CD14-positive monocyte (primary cell): ENCODE measurements at regions not wholly inside any gene's neighbourhood (a gene's known extent, or its start where the extent isn't known, plus 50 kb on each side); places are given as distances from the start of the nearest gene placed in this dataset.

ENCODE experiments used
- DNase-seq, 3 donors: peaks; one replicate each; pipeline ENCODE4 v3.0.0-alpha.2; 2011 to 2022
- H2AFZ ChIP-seq: 2 replicates; pipeline ENCODE4 v1.6.0; 2012; ENCODE audit warnings: mild to moderate bottlenecking, low read depth, low read length, inconsistent platforms; ENCODE audit not compliant: insufficient read depth, poor library complexity, severe bottlenecking
- H3K27ac ChIP-seq, 2 donors: 1 replicate in 1 of 2; 2 replicates in 1 of 2; pipeline ENCODE4 v1.5.1; 2012 to 2013; ENCODE audit warnings: low read length in 2 of 2, control low read depth in 1 of 2, inconsistent platforms in 1 of 2, low read depth in 1 of 2, mild to moderate bottlenecking in 1 of 2
- H3K27me3 ChIP-seq, 2 donors: one replicate each; pipeline versions ENCODE4 v1.6.0 to v1.6.1; 2011 to 2013; ENCODE audit warnings: low read length in 2 of 2; ENCODE audit not compliant: control insufficient read depth in 2 of 2, insufficient read depth in 2 of 2
- H3K36me3 ChIP-seq, 2 donors: replicated peaks in 1 of 2; 1 replicate in 1 of 2; 2 replicates in 1 of 2; pipeline versions ENCODE4 v1.5.1 to v1.6.1; 2012 to 2013; ENCODE audit warnings: low read length in 2 of 2, control low read depth in 1 of 2, inconsistent platforms in 1 of 2, mild to moderate bottlenecking in 1 of 2; ENCODE audit not compliant: insufficient read depth in 2 of 2, control insufficient read depth in 1 of 2
- H3K4me1 ChIP-seq, 2 donors: 1 replicate in 1 of 2; 2 replicates in 1 of 2; pipeline versions ENCODE4 v1.5.1 to v1.6.1; 2012 to 2013; ENCODE audit warnings: low read length in 2 of 2, control low read depth in 1 of 2, inconsistent platforms in 1 of 2, mild to moderate bottlenecking in 1 of 2, moderate library complexity in 1 of 2; ENCODE audit not compliant: insufficient read depth in 2 of 2, control insufficient read depth in 1 of 2
- H3K4me2 ChIP-seq: replicated peaks from 2 replicates; pipeline ENCODE3; 2012; ENCODE audit warnings: low read length, moderate library complexity, mild to moderate bottlenecking; ENCODE audit not compliant: poor library complexity, severe bottlenecking; ENCODE audit errors: extremely low read depth
- H3K4me3 ChIP-seq, 3 experiments: fragments of 200-600 bp in 1 of 3; sonication (generic) in 1 of 3; replicated peaks in 1 of 3; 1 replicate in 2 of 3; 2 replicates in 1 of 3; pipeline ENCODE4 v1.5.1; 2011 to 2013; ENCODE audit warnings: low read length in 3 of 3, mild to moderate bottlenecking in 3 of 3, control low read depth in 2 of 3, low read depth in 2 of 3, inconsistent platforms in 1 of 3, moderate library complexity in 1 of 3
- H3K79me2 ChIP-seq: 2 replicates; pipeline ENCODE4 v1.6.0; 2012; ENCODE audit warnings: mild to moderate bottlenecking, control low read depth, inconsistent platforms, low read length, moderate library complexity; ENCODE audit not compliant: insufficient read depth
- H3K9ac ChIP-seq: 2 replicates; pipeline ENCODE4 v1.6.0; 2017; ENCODE audit warnings: low read length, mild to moderate bottlenecking; ENCODE audit not compliant: insufficient read depth, poor library complexity, severe bottlenecking
- H3K9me3 ChIP-seq, 2 donors: replicated peaks in 1 of 2; 1 replicate in 1 of 2; 2 replicates in 1 of 2; pipeline versions ENCODE4 v1.5.1 to v1.6.1; 2012 to 2013; ENCODE audit warnings: low read length in 2 of 2, control low read depth in 1 of 2; ENCODE audit not compliant: control insufficient read depth in 1 of 2, insufficient read depth in 1 of 2
- H4K20me1 ChIP-seq: 2 replicates; pipeline ENCODE4 v1.6.0; 2012; ENCODE audit warnings: mild to moderate bottlenecking, low read length, control low read depth, moderate library complexity; ENCODE audit not compliant: insufficient read depth
- H3K27ac Mint-ChIP-seq, 7 donors: one replicate each; pipeline ENCODE4 v1.8.0; 2020; ENCODE audit warnings: mild to moderate bottlenecking in 7 of 7, mixed read lengths in 7 of 7, moderate library complexity in 6 of 7, inconsistent platforms in 2 of 7
- H3K27me3 Mint-ChIP-seq, 3 donors: one replicate each; pipeline ENCODE4 v1.8.0; 2021 to 2022; ENCODE audit warnings: low read depth in 3 of 3, mild to moderate bottlenecking in 3 of 3, mixed read lengths in 3 of 3, moderate library complexity in 3 of 3, inconsistent platforms in 1 of 3
- H3K36me3 Mint-ChIP-seq, 2 donors: one replicate each; pipeline ENCODE4 v1.8.0; 2020; ENCODE audit warnings: mixed read lengths in 2 of 2, inconsistent platforms in 1 of 2, mild to moderate bottlenecking in 1 of 2
- H3K4me1 Mint-ChIP-seq: one replicate; pipeline ENCODE4 v1.8.0; 2020; ENCODE audit warnings: mild to moderate bottlenecking, mixed read lengths
- H3K4me3 Mint-ChIP-seq, 2 donors: one replicate each; pipeline ENCODE4 v1.8.0; 2020; ENCODE audit warnings: mild to moderate bottlenecking in 2 of 2, mixed read lengths in 2 of 2, moderate library complexity in 1 of 2
- H3K9me3 Mint-ChIP-seq, 7 donors: one replicate each; pipeline ENCODE4 v1.8.0; 2020 to 2022; ENCODE audit warnings: mixed read lengths in 7 of 7, mild to moderate bottlenecking in 6 of 7, moderate library complexity in 6 of 7, inconsistent platforms in 2 of 7
- WGBS: methylation state at CpG from one replicate; pipeline ENCODE4 v1.1.5; 2013; ENCODE audit warnings: missing lambda C conversion rate; ENCODE audit not compliant: insufficient coverage; 5-methylcytosine and 5-hydroxymethylcytosine counted together
- intact Hi-C, 2 donors: fragments of 100-400 bp; cut with micrococcal nuclease; formaldehyde crosslinking; loops; one replicate each; pipeline versions ENCODE4 v1.15.0 to v1.15.1; 2023
- TF ChIP-seq, protein P1 (sequence below): fragments of 200-600 bp; IDR thresholded peaks from one replicate; pipeline ENCODE4 v1.8.0; 2022; ENCODE audit warnings: antibody characterized with exemption, mild to moderate bottlenecking

DNA sequence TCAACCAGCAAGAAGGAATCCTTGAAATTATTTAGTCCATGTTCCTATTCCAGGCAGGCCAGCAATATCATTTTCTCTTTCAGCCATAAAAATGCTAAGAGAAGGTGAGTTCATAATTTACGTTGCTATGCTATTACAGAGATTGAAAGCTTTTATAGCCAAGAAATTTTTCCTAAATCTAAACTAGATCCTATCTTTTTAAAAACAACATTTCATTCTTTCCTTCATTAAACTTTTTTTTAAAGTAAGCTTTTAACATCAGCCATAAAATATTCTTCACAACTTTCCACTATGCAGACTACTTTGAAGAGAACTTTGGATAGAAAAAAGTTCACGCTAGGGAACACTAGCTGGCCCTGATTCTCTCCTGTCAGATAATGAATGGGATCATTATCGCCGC, 159.8 kb downstream of the RPS12 start:
- Histone ChIP-seq H3K27ac (no peak overlapping the region), H3K9ac (no peak overlapping the region), H3K9me3 (no peaks in the 10 kb centered on the region), H3K27me3 (no peaks in the 10 kb centered on the region), H3K4me3 (no peak overlapping the region), H4K20me1 (no peaks in the 10 kb centered on the region), H3K4me2 (no peak overlapping the region), H3K4me1 (no peaks in the 10 kb centered on the region), H2AFZ (no peak overlapping the region), H3K79me2 (no peaks in the 10 kb centered on the region), H3K36me3 (no peaks in the 10 kb centered on the region)
- Mint-ChIP-seq H3K4me1 (no peaks in the 10 kb centered on the region), H3K27ac (no peak overlapping the region), H3K4me3 (no peak overlapping the region), H3K9me3 (no peaks in the 10 kb centered on the region), H3K36me3 (no peaks in the 10 kb centered on the region), H3K27me3 (peaks cover 0 to 2% (median 0%) of the 10 kb centered on the region in 3 donors)
- no peak for DNase-seq
- WGBS = 100% methylated on average over 1 of the region's 4 CpGs
- TF ChIP-seq, protein P1, sequence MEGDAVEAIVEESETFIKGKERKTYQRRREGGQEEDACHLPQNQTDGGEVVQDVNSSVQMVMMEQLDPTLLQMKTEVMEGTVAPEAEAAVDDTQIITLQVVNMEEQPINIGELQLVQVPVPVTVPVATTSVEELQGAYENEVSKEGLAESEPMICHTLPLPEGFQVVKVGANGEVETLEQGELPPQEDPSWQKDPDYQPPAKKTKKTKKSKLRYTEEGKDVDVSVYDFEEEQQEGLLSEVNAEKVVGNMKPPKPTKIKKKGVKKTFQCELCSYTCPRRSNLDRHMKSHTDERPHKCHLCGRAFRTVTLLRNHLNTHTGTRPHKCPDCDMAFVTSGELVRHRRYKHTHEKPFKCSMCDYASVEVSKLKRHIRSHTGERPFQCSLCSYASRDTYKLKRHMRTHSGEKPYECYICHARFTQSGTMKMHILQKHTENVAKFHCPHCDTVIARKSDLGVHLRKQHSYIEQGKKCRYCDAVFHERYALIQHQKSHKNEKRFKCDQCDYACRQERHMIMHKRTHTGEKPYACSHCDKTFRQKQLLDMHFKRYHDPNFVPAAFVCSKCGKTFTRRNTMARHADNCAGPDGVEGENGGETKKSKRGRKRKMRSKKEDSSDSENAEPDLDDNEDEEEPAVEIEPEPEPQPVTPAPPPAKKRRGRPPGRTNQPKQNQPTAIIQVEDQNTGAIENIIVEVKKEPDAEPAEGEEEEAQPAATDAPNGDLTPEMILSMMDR = no peak
- intact Hi-C loops = no loop called here

DNA sequence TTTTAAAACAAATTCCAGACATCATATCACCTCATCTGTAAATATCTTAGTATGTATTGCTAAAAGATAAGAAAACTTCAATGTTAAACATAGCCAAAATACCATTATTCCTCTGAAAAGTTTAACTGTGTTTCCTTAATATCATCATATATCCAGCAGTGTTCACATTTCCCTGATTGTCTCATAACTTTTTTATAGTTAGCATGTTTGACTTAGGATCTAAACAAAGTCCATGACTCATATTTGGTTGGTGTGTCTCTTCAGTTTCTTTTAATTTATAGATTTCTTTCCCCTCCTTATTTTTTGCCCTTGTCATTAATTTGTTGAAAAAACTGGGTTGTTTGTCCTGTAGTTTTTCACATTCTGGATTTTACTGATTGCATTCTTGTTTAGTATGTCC, 163.0 kb downstream of the RPS12 start:
- Histone ChIP-seq H3K36me3 (no peaks in the 10 kb centered on the region), H3K4me1 (no peaks in the 10 kb centered on the region), H3K4me2 (no peak overlapping the region), H2AFZ (no peak overlapping the region), H3K4me3 (no peak overlapping the region), H3K9me3 (no peaks in the 10 kb centered on the region), H3K27ac (no peak overlapping the region), H3K79me2 (no peaks in the 10 kb centered on the region), H3K9ac (no peak overlapping the region), H3K27me3 (no peaks in the 10 kb centered on the region), H4K20me1 (no peaks in the 10 kb centered on the region)
- no peaks in the 10 kb centered on the region for H3K4me1 Mint-ChIP-seq
- peaks cover 0 to under 1% (median 0%) of the 10 kb centered on the region in 7 donors for H3K9me3 Mint-ChIP-seq
- no peak overlapping the region for H3K27ac Mint-ChIP-seq
- intact Hi-C loops = no loop called here
- TF ChIP-seq, protein P1 = no peak
- no peaks in the 10 kb centered on the region for H3K27me3 Mint-ChIP-seq
- DNase-seq = no peak
- H3K4me3 Mint-ChIP-seq = no peak overlapping the region
- no peaks in the 10 kb centered on the region for H3K36me3 Mint-ChIP-seq
